ENCODE measurements at regions not wholly inside any gene's neighbourhood (a gene's known extent, or its start where the extent isn't known, plus 50 kb on each side); places are given as distances from the start of the nearest gene placed in this dataset.

- no peak for ATAC-seq
- intact Hi-C loops (cut with micrococcal nuclease) = loop anchor here (10.0 kb wide), 1 partner anchor 1581 kb away; no protein-coding TSS in a partner anchor
Measured at GRCh38 chr17:15175356-15175755, 89.8 kb downstream of the PMP22 start.

More at GRCh38 chr17:15175356-15175755, 89.8 kb downstream of the PMP22 start:
- no peak for DNase-seq (ENCODE audit: low read depth, low spot score)
- Histone ChIP-seq H3K4me2 (ENCODE audit: low read length) (no peak overlapping the region), H4K20me1 (ENCODE audit: insufficient read depth) (no peaks in the 10 kb centered on the region), H3K79me2 (ENCODE audit: insufficient read depth, low read length) (no peaks in the 10 kb centered on the region), H3K9me2 (ENCODE audit: insufficient read depth) (no peaks in the 10 kb centered on the region), H3K36me3 (ENCODE audit: control insufficient read depth in 1 of 2, insufficient read depth in 2 of 2, low read length in 2 of 2) (no peaks in the 10 kb centered on the region), H3K9me3 (ENCODE audit: control insufficient read depth in 1 of 2, insufficient read depth in 1 of 2, low read depth in 1 of 2, low read length in 2 of 2) (no peaks in the 10 kb centered on the region), H3K27me3 (ENCODE audit: insufficient read depth, low read length) (peaks cover 8% of the 10 kb centered on the region), H3K27ac (ENCODE audit: low read depth, low read length) (no peak overlapping the region), H2AFZ (ENCODE audit: low read depth, low read length, poor library complexity, severe bottlenecking) (no peak overlapping the region), H3K4me1 (ENCODE audit: control insufficient read depth in 1 of 2, insufficient read depth in 2 of 2, low read length in 2 of 2) (no peaks in the 10 kb centered on the region), H3K4me3 (replicated peaks in 1 of 2; ENCODE audit: low read depth in 1 of 2, low read length in 2 of 2) (no peak overlapping the region), H3K9ac (ENCODE audit: low read length) (no peak overlapping the region)
- TF ChIP-seq, protein P1, sequence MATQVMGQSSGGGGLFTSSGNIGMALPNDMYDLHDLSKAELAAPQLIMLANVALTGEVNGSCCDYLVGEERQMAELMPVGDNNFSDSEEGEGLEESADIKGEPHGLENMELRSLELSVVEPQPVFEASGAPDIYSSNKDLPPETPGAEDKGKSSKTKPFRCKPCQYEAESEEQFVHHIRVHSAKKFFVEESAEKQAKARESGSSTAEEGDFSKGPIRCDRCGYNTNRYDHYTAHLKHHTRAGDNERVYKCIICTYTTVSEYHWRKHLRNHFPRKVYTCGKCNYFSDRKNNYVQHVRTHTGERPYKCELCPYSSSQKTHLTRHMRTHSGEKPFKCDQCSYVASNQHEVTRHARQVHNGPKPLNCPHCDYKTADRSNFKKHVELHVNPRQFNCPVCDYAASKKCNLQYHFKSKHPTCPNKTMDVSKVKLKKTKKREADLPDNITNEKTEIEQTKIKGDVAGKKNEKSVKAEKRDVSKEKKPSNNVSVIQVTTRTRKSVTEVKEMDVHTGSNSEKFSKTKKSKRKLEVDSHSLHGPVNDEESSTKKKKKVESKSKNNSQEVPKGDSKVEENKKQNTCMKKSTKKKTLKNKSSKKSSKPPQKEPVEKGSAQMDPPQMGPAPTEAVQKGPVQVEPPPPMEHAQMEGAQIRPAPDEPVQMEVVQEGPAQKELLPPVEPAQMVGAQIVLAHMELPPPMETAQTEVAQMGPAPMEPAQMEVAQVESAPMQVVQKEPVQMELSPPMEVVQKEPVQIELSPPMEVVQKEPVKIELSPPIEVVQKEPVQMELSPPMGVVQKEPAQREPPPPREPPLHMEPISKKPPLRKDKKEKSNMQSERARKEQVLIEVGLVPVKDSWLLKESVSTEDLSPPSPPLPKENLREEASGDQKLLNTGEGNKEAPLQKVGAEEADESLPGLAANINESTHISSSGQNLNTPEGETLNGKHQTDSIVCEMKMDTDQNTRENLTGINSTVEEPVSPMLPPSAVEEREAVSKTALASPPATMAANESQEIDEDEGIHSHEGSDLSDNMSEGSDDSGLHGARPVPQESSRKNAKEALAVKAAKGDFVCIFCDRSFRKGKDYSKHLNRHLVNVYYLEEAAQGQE (IDR thresholded peaks at IDR 0.05; ENCODE audit: low read depth) = no peak
- no peak for TF ChIP-seq FOSL1 (IDR thresholded peaks at IDR 0.05; ENCODE audit: low read depth)
- no peak for TF ChIP-seq SP1 (IDR thresholded peaks at IDR 0.05; ENCODE audit: low read depth)
- TF ChIP-seq SRF (IDR thresholded peaks at IDR 0.05; ENCODE audit: low read depth) = no peak
- TF ChIP-seq SIN3A (IDR thresholded peaks at IDR 0.05; ENCODE audit: low read depth) = no peak
- TF ChIP-seq POLR2A (IDR thresholded peaks at IDR 0.05; ENCODE audit: borderline replicate concordance, extremely low read depth, insufficient read depth, insufficient read length) = no peak
- ChIA-PET POLR2A (no interaction called here), RAD21 (ENCODE audit: low non-redundant PET in 1 of 2, low total read pairs in 2 of 2, uncharacterized antibody in 2 of 2, unreplicated experiment in 2 of 2) (no interaction called here), CTCF (interaction anchor here (1.0 kb wide), 1 partner anchor 328 kb away, joined by 3 read pairs; no protein-coding TSS in a partner anchor)
- no TSS peak for BruUV-seq (replicated peaks)
